Skeletal muscle tissue (tissue), 3 donors: ENCODE measurements at regions not wholly inside any gene's neighbourhood (a gene's known extent, or its start where the extent isn't known, plus 50 kb on each side); places are given as distances from the start of the nearest gene placed in this dataset.
A peak's percentile ranks its signal among the peaks of the same experiment; 100 is the strongest.

Experiments
- H3K27ac ChIP-seq: one replicate; pipeline ENCODE4 v1.7.0; 2013; ENCODE audit warnings: mild to moderate bottlenecking, low read depth, low read length, inconsistent platforms
- H3K27me3 ChIP-seq, 3 donors: one replicate each; pipeline ENCODE4 v1.7.0; 2013; ENCODE audit warnings: low read length in 3 of 3; ENCODE audit not compliant: control insufficient read depth in 3 of 3, insufficient read depth in 3 of 3
- H3K36me3 ChIP-seq, 3 donors: one replicate each; pipeline ENCODE4 v1.7.0; 2013; ENCODE audit warnings: low read length in 3 of 3; ENCODE audit not compliant: control insufficient read depth in 3 of 3, insufficient read depth in 3 of 3
- H3K4me1 ChIP-seq, 3 donors: one replicate each; pipeline ENCODE4 v1.7.0; 2013; ENCODE audit warnings: low read length in 3 of 3, mild to moderate bottlenecking in 3 of 3; ENCODE audit not compliant: control insufficient read depth in 3 of 3, insufficient read depth in 3 of 3
- H3K4me3 ChIP-seq, 3 donors: one replicate each; pipeline ENCODE4 v1.7.0; 2013; ENCODE audit warnings: low read length in 3 of 3
- H3K9ac ChIP-seq, 3 donors: one replicate each; pipeline ENCODE4 v1.7.0; 2013; ENCODE audit warnings: low read length in 3 of 3, mild to moderate bottlenecking in 3 of 3, moderate library complexity in 2 of 3, low read depth in 1 of 3
- H3K9me3 ChIP-seq, 3 donors: one replicate each; pipeline ENCODE4 v1.7.0; 2013; ENCODE audit warnings: low read length in 3 of 3; ENCODE audit not compliant: control insufficient read depth in 3 of 3
- donor health status: Osteomylitis.

DNA sequence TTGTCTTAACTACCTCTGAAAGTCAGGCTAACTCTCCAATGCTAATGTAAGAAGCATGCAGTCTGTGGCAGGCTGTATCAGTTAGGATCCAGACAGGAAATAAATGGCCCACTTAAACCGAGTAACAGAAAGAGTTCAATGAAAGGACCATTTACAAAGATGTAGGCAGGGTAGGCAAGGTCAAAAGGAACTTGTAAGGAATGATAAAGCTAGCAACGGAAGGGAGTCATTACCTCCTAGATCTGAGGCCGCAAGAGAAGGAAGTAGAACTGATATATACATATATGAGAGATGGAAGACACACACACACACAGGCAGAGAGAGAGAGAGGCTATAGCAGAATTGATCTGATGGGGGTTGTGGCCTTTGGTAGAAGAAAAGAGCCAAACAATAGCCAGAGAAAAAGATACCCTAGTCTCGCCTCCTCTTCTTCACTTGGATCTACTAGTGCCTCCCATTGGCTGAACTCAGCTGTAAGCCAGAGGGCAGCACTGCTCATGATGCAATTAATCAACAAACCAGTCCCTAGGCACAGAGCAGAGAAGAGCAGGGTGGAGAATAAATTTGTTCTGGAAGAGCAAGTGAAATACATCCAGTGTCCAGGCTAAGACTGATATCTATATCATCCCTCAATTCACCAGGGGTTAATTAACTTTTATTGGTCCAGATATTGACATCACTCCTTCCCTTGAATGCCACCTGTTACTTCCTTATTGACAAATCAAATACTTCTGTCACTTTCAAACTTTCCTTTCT lies 91.2 kb downstream of the LSMEM1 start:
- Histone ChIP-seq H3K27me3 (no peaks in the 10 kb centered on the region), H3K27ac (no peak overlapping the region), H3K9ac (no peak overlapping the region), H3K4me3 (no peak overlapping the region), H3K36me3 (no peaks in the 10 kb centered on the region), H3K9me3 (no peaks in the 10 kb centered on the region), H3K4me1 (peaks cover 11 to 22% (median 12%) of the 10 kb centered on the region in 3 donors)

- H3K36me3 ChIP-seq, result no peaks in the 10 kb centered on the region
- peak overlapping the region; percentile 67 for H3K27ac ChIP-seq
- H3K27me3 ChIP-seq, result no peaks in the 10 kb centered on the region
- H3K4me1 ChIP-seq, result peaks cover 11 to 22% (median 12%) of the 10 kb centered on the region in 3 donors
- peak overlapping the region in 1 of 3 donors; percentile 0 for H3K9ac ChIP-seq
- H3K4me3 ChIP-seq, result peak overlapping the region in 1 of 3 donors; percentile 3
- no peaks in the 10 kb centered on the region for H3K9me3 ChIP-seq
Measured at GRCh38 chr7:112572669-112573301, 92.0 kb downstream of the LSMEM1 start.

GRCh38 chr7:112573302-112574039 lies 92.7 kb downstream of the LSMEM1 start:
- H3K9ac ChIP-seq, result peak overlapping the region in 1 of 3 donors; percentile 0
- H3K27me3 ChIP-seq, result no peaks in the 10 kb centered on the region
- H3K27ac ChIP-seq, result peak overlapping the region; percentile 67
- H3K4me1 ChIP-seq, result peaks cover 11 to 22% (median 12%) of the 10 kb centered on the region in 3 donors
- H3K4me3 ChIP-seq, result peak overlapping the region in 1 of 3 donors; percentile 3
- H3K36me3 ChIP-seq, result no peaks in the 10 kb centered on the region
- no peaks in the 10 kb centered on the region for H3K9me3 ChIP-seq

GRCh38 chr7:112575864-112576263 lies 95.1 kb downstream of the LSMEM1 start:
- H3K27me3 ChIP-seq, result no peaks in the 10 kb centered on the region
- H3K4me3 ChIP-seq, result no peak overlapping the region
- H3K9ac ChIP-seq, result no peak overlapping the region
- H3K36me3 ChIP-seq, result no peaks in the 10 kb centered on the region
- H3K9me3 ChIP-seq, result no peaks in the 10 kb centered on the region
- peak overlapping the region; percentile 34 for H3K27ac ChIP-seq
- peaks cover 11 to 22% (median 12%) of the 10 kb centered on the region in 3 donors for H3K4me1 ChIP-seq

DNA sequence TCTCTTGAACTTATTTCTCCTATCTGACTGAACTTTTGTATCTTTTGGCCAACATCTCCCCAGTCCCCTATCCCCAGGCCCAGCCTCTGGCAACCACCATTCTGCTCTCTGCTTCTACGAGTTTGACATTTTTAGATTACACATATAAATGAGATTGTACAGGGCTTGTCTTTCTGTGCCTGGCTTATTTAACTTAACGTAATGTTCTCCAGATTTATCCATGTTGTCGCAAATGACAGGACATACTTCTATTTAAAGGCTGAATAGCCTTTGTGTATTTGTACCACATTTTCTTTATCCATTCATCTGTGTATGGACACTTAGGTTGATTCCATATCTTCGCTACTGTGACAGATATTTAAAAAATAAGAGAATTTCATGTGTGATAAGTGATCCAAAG lies 98.6 kb downstream of the LSMEM1 start:
- Histone ChIP-seq H3K27me3 (no peaks in the 10 kb centered on the region), H3K36me3 (no peaks in the 10 kb centered on the region), H3K27ac (no peak overlapping the region), H3K9ac (no peak overlapping the region), H3K4me1 (peaks cover 0 to 3% (median 0%) of the 10 kb centered on the region in 3 donors), H3K9me3 (no peaks in the 10 kb centered on the region), H3K4me3 (no peak overlapping the region)

DNA sequence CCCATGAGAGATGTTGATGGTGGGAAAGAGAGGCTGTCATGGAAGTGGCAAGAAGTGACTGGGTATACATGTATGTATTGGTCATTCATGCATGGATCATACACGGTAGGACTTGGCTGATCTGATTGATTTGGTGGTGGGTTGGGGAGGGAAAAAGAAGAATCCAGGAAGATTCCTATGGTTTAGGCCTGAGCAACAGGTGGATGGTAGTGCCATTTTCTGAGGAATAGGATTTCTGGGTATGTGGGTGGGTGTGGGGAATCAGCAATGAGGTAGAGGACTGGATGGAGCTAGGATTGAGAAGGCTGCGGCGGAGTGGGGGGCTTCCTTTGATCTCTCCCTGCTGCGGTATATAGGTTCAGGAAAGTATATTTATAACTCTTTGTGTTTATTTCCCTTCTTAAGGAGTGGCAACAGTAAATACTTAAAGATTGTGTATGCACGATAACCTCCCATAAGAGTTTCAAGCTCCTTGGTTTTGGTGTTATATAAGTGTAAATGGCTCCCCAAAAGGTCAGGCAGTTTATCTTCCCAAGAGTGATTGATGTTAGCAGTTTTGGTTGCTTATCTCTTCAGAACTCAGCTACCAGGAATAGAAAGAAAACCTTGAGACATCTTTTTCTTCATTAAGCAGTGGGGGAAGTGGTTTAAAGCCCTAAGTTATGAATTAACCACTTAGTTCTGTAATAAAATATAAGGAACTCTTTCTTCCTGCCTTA lies 100.1 kb downstream of the LSMEM1 start:
- peaks cover 0 to 3% (median 0%) of the 10 kb centered on the region in 3 donors for H3K4me1 ChIP-seq
- H3K27ac ChIP-seq, result no peak overlapping the region
- no peak overlapping the region for H3K4me3 ChIP-seq
- no peak overlapping the region for H3K9ac ChIP-seq
- no peaks in the 10 kb centered on the region for H3K36me3 ChIP-seq
- H3K9me3 ChIP-seq, result no peaks in the 10 kb centered on the region
- H3K27me3 ChIP-seq, result no peaks in the 10 kb centered on the region

GRCh38 chr7:112581529-112581928 lies 100.7 kb downstream of the LSMEM1 start:
- no peak overlapping the region for H3K27ac ChIP-seq
- no peaks in the 10 kb centered on the region for H3K27me3 ChIP-seq

GRCh38 chr7:112584290-112584689 lies 103.5 kb downstream of the LSMEM1 start:
- Histone ChIP-seq H3K27ac (no peak overlapping the region), H3K4me3 (no peak overlapping the region), H3K4me1 (no peaks in the 10 kb centered on the region), H3K9ac (no peak overlapping the region), H3K36me3 (no peaks in the 10 kb centered on the region), H3K9me3 (no peaks in the 10 kb centered on the region), H3K27me3 (no peaks in the 10 kb centered on the region)

More at GRCh38 chr7:112581529-112581928, 100.7 kb downstream of the LSMEM1 start:
- no peak overlapping the region for H3K4me3 ChIP-seq
- no peaks in the 10 kb centered on the region for H3K4me1 ChIP-seq
- H3K9ac ChIP-seq, result no peak overlapping the region
- no peaks in the 10 kb centered on the region for H3K36me3 ChIP-seq
- no peaks in the 10 kb centered on the region for H3K9me3 ChIP-seq

DNA sequence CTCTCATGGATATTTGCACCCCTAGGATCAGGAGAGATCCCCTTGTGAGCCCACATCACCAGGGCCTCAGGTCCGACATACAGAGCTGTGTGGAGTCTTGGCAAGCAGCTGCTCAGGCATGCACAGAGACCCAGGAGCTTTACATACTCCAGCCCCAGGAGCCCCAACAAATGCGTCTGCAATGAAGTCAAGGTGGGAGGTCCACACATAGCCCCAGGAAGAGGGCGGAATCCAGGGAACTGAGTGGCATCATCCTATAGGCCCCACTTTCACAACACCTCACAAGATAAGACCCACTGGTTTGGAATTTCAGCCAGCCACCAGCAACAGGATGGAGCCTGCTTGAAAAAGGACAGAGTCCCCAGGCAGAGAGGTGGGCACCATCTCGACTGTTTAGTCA lies 106.7 kb downstream of the LSMEM1 start:
- H3K27ac ChIP-seq, result no peak overlapping the region
- H3K27me3 ChIP-seq, result no peaks in the 10 kb centered on the region
- no peaks in the 10 kb centered on the region for H3K9me3 ChIP-seq
- no peaks in the 10 kb centered on the region for H3K4me1 ChIP-seq
- H3K9ac ChIP-seq, result no peak overlapping the region
- H3K4me3 ChIP-seq, result no peak overlapping the region
- H3K36me3 ChIP-seq, result no peaks in the 10 kb centered on the region
